Testis (tissue), 2 donors: ENCODE measurements at regions not wholly inside any gene's neighbourhood (a gene's known extent, or its start where the extent isn't known, plus 50 kb on each side); places are given as distances from the start of the nearest gene placed in this dataset.

ENCODE experiments used
- DNase-seq: peaks from one replicate; pipeline ENCODE4 v3.0.0-alpha.2; 2019
- H3K27ac ChIP-seq, 2 donors: fragments of 200-600 bp; sonication (generic); one replicate each; pipeline ENCODE4 v1.5.1; 2019
- H3K27me3 ChIP-seq: fragments of 200-600 bp; sonication (generic); one replicate; pipeline ENCODE4 v1.5.1; 2019
- H3K36me3 ChIP-seq: fragments of 200-600 bp; sonication (generic); one replicate; pipeline ENCODE4 v1.5.1; 2017; ENCODE audit warnings: low read depth; ENCODE audit errors: missing control alignments
- H3K4me1 ChIP-seq: fragments of 200-600 bp; sonication (generic); one replicate; pipeline ENCODE4 v1.5.1; 2019
- H3K4me3 ChIP-seq, 2 donors: fragments of 200-600 bp; sonication (generic); one replicate each; pipeline ENCODE4 v1.5.1; 2017 to 2019
- H3K9me3 ChIP-seq: fragments of 200-600 bp; sonication (generic); one replicate; pipeline ENCODE4 v1.5.1; 2017
- POLR2A ChIP-seq: fragments of 450-650 bp; IDR thresholded peaks from one replicate; pipeline ENCODE4 v1.6.1; 2017; ENCODE audit warnings: antibody characterized with exemption, mild to moderate bottlenecking, moderate library complexity
- WGBS, 2 donors: methylation state at CpG; one replicate each; pipeline ENCODE4 v1.1.5; 2018; 5-methylcytosine and 5-hydroxymethylcytosine counted together
- intact Hi-C: fragments of 100-400 bp; cut with DNase I; formaldehyde crosslinking; loops from one replicate; pipeline ENCODE4 v1.15.1; 2023; ENCODE audit warnings: low total_unique reads
- TF ChIP-seq, protein P1 (sequence below), 3 experiments: fragments of 450-650 bp in 2 of 3; fragments of 200-600 bp in 1 of 3; sonication (generic) in 1 of 3; IDR thresholded peaks; one replicate each; pipeline ENCODE4 v1.5.1; 2016 to 2019; ENCODE audit warnings: antibody characterized with exemption in 3 of 3, mild to moderate bottlenecking in 2 of 3, moderate library complexity in 1 of 3

DNA sequence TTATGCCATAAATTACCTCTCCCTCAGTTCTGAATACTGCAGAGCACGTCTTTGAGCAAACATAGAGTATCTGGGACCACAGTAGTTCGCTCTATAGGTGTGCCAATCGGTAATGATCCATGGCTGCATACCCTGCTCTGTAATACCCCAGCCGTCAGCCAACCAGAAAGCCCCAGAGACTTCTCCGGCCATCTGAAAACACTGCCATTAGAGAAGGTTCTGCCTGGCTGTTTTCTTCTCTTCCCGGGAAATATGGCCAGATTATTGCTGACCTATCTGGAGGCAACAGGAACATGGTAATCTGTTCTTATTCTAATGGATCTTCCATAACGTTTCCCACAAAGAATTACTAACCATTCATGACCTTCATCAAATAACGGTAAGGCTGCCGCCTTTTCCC is 139.9 kb downstream of the RPS12 start:
- intact Hi-C loops, result no loop called here
- no peaks in the 10 kb centered on the region for H3K36me3 ChIP-seq
- no peaks in the 10 kb centered on the region for H3K4me1 ChIP-seq
- TF ChIP-seq POLR2A, result no peak
- TF ChIP-seq, protein P1, sequence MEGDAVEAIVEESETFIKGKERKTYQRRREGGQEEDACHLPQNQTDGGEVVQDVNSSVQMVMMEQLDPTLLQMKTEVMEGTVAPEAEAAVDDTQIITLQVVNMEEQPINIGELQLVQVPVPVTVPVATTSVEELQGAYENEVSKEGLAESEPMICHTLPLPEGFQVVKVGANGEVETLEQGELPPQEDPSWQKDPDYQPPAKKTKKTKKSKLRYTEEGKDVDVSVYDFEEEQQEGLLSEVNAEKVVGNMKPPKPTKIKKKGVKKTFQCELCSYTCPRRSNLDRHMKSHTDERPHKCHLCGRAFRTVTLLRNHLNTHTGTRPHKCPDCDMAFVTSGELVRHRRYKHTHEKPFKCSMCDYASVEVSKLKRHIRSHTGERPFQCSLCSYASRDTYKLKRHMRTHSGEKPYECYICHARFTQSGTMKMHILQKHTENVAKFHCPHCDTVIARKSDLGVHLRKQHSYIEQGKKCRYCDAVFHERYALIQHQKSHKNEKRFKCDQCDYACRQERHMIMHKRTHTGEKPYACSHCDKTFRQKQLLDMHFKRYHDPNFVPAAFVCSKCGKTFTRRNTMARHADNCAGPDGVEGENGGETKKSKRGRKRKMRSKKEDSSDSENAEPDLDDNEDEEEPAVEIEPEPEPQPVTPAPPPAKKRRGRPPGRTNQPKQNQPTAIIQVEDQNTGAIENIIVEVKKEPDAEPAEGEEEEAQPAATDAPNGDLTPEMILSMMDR (IDR thresholded peaks at IDR 0.05), result no peak
- WGBS, 2 donors, result 76 to 80% methylated on average over 9 of the region's 9 CpGs
- no peak overlapping the region for H3K27ac ChIP-seq
- H3K9me3 ChIP-seq, result no peaks in the 10 kb centered on the region
- H3K27me3 ChIP-seq, result no peaks in the 10 kb centered on the region
- no peak overlapping the region for H3K4me3 ChIP-seq
- DNase-seq, result no peak

DNA sequence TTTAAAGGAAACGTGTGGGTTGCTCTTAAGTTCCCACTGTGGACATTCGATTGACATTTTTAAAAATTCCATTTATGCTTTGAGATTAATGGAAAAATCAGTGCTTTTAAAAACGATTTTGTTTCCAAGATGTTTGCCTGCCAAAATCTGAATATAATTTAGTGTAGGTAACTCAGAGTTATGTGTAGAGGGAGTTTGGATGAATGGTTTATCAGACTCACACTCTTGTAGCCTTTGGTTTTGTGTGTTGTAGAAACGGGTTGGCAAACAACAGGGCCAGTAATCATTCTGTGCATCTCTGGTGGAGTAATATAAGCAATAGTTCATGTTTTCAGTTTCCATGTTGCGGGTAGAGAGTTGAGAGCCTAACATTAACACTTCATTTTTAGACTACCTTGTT is 140.6 kb downstream of the RPS12 start:
- Histone ChIP-seq H3K4me3 (no peak overlapping the region), H3K27me3 (no peaks in the 10 kb centered on the region), H3K4me1 (no peaks in the 10 kb centered on the region), H3K36me3 (no peaks in the 10 kb centered on the region), H3K27ac (no peak overlapping the region), H3K9me3 (no peaks in the 10 kb centered on the region)
- DNase-seq, result no peak
- 66 to 69% methylated on average over 5 of the region's 5 CpGs for WGBS, 2 donors
- TF ChIP-seq, protein P1 (IDR thresholded peaks at IDR 0.05), result no peak
- TF ChIP-seq POLR2A, result no peak
- intact Hi-C loops, result no loop called here

DNA sequence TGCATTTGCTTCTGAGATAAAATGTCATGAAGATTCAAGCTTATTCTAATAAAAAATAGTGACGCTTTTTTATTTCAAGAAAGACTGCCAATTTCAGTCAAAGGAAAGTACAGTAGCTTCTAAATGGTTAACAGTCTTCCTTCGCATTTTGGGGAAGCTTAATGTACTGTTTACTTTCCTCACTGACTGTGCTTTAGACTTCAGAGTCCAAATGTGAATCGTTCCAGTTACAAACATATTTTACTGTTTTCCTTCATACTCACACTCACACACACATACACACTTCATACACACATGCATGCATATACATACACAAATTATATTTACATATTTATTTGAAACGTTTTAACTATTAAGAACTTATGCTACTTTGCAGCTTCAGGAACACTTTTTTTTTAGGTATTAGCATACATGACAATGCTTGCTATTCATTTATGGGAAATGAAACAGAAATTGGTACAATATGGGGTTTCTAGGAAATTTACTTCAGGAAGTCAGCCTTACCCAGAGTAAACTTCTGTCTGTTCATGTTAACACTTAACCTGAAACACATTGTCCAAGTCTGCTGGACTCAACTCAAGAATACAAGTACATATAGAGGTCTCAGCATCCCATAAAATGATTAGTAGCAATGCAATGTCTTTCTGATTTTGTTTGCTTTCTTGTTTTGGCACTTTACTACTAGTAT is 145.4 kb downstream of the RPS12 start:
- no peak for TF ChIP-seq POLR2A
- TF ChIP-seq, protein P1 (IDR thresholded peaks at IDR 0.05), result no peak
- WGBS, 2 donors, result 48 to 54% methylated on average over 4 of the region's 4 CpGs
- DNase-seq, result no peak
- H3K4me1 ChIP-seq, result no peaks in the 10 kb centered on the region
- intact Hi-C loops, result no loop called here
- H3K36me3 ChIP-seq, result no peaks in the 10 kb centered on the region
- no peak overlapping the region for H3K27ac ChIP-seq
- no peaks in the 10 kb centered on the region for H3K9me3 ChIP-seq
- H3K27me3 ChIP-seq, result no peaks in the 10 kb centered on the region
- no peak overlapping the region for H3K4me3 ChIP-seq

DNA sequence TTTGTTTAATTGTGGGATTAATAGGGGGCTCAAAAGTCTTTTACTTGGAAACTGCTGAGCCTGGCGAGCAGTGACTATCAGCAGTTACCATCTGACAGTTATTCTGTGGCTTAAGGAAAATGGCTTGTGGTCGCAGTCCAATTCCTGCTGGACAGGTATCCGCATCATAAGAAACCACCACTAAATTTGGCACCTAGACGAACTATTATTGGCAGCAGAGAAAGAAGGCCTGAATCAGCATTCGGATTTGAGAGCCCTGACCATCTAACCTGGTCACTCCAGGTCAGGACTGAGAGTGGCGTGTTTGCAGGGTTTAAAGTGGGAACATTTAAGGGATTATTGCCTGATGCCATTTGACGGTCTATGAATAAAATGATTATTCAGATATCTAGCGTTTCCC is 146.4 kb downstream of the RPS12 start:
- Histone ChIP-seq H3K4me3 (no peak overlapping the region), H3K27me3 (no peaks in the 10 kb centered on the region), H3K9me3 (no peaks in the 10 kb centered on the region), H3K27ac (no peak overlapping the region), H3K36me3 (no peaks in the 10 kb centered on the region), H3K4me1 (no peaks in the 10 kb centered on the region)
- 66 to 80% methylated on average over 8 of the region's 8 CpGs for WGBS, 2 donors
- intact Hi-C loops, result no loop called here
- no peak for DNase-seq
- no peak for TF ChIP-seq POLR2A
- TF ChIP-seq, protein P1 (IDR thresholded peaks at IDR 0.05), result no peak

DNA sequence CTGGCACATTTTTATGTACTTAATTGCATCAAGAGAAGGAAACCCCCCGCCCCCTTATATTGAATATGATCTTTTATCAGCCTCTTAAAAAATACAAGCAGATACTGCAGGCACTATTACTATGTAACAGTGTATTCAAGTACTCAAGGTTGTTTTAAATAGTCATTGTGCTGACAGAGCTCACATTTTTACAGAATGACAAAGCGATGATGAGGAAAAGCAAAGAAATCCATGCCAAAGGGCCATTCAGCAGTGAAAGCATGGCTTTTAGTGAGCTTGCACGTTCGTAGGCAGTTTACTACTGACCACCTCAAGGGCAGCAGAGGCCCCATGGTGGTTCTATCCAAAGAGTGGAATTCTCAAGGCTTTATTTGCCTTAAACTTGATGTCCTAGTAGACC is 146.8 kb downstream of the RPS12 start:
- Histone ChIP-seq H3K4me1 (no peaks in the 10 kb centered on the region), H3K27me3 (no peaks in the 10 kb centered on the region), H3K4me3 (no peak overlapping the region), H3K27ac (no peak overlapping the region), H3K36me3 (no peaks in the 10 kb centered on the region), H3K9me3 (no peaks in the 10 kb centered on the region)
- WGBS, 2 donors, result 62 to 71% methylated on average over 4 of the region's 4 CpGs
- TF ChIP-seq, protein P1 (IDR thresholded peaks at IDR 0.05), result no peak
- TF ChIP-seq POLR2A, result no peak
- intact Hi-C loops, result no loop called here
- no peak for DNase-seq
